AG20443 (cell line): ENCODE measurements at regions not wholly inside any gene's neighbourhood (a gene's known extent, or its start where the extent isn't known, plus 50 kb on each side); places are given as distances from the start of the nearest gene placed in this dataset.
"Not testable (repeated sequence)": the region's sequence is repeated elsewhere in the genome, so short reads cannot be mapped to it uniquely, and the experiment has no call there.

Experiments
- DNase-seq: peaks from one replicate; pipeline ENCODE4 v3.0.0; 2012; ENCODE audit warnings: low spot score, mixed read lengths

DNA sequence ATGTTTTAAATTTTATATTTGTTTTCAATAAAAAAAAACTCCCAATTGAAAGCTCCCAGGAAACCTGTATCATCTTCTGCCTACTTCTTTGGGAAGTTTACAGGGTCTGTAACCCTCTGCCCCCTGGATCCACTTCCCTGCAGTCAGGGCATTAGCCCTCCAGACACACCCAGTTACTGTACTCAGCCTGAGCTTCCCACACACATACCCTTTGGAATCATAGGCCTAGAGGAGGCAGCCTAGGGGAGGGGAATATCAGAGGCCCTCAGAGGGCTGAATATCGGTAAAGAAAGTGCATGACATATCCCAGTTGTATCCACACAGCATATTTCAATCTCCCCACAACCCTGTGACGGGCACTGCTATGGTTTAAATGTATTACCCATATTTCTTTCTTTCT, 56.2 kb upstream of the TFPI start:
- not testable (repeated sequence) for DNase-seq

DNA sequence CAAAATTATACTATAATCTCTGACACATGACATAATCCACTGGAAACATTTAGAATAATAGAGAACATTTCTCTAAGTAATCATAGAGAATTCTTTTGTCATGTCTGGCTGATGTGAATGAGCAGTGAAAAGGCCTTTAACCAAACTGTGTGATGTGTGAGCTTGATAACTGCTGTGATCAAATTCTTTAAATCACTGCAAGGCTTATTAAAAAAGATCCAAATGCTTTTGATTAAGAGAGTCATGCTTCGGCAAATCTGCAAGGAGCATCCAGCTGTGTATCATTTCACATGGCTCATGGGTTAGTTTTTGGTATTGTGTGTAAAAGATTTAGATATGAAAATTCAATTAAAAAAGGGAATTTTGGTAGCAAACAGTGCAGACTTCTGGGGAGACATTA, 58.6 kb upstream of the TFPI start:
- no peak for DNase-seq

DNA sequence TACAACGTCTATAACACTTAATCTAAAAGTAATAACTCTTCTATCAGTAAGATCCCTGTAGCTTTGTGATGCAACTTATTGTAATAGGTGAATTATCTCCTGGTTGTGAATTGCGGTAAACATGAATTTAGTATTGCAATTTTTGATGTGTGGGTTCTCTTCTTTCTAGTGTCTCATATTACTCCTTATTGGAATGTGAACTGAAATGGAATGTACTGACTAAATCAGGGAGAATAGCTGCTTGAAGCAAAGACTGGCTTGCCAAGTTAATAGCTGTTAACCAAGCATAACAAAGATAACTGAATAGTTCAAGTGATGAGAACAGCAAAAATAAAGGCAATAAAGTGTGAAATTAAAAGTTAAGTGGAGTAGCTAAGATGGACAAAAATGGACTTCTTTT, 60.5 kb upstream of the TFPI start:
- DNase-seq = peak; percentile 11

DNA sequence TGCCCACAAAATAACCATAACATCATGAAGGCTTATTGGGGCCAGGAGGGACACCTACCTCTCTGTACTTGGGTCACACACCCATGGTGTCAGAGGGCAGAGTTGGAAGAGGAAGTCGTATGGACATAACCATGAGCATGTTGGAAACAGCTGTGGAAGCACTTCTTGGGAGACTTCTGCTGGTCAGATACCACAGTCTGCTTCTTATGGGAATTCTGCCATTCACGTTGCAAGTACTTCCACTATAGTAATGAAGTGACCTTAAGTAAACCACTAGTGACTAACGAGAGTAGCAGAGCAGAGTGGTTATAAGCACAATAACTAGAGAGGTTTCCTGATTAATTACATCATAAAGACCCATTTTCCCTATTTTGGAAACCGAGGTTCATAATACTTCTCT, 61.1 kb upstream of the TFPI start:
- peak; percentile 8 for DNase-seq

DNA sequence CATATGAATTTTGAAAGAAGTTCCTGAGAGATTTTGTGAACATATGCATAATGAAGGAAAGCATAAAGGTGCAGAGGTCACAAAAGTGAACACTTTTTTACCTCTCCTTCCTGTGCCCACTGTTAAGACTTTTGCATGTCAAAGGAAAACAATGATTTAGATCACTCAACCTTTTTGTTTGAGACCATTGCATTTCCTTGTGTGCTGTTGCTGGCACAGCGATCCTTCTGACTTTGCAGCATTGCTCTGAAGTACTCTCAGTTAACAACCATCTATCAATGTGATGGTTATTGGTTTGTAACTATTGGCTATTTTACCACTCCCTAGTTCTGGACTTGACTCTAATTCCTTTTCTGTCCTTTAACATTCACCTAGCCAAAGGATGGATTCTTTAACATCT, 61.7 kb upstream of the TFPI start:
- no peak for DNase-seq

DNA sequence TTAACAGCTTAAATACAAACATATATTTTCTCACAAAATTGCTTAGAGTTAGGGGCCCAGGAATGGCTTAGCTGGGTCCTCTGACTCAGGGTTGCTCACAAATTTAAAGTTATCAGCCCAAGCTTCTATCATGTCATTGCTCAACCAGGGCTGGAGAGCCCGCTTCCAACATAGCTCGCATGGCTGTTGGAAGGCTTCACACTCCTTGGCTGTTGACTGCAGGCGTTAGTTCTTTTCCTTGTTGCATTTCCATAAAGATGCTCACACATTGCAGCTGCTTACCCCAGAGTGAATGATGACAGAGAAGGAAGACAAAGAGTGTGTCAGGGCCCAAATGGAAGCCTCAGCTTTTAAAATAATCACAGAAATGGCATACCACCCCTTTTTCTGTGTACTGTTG, 62.9 kb upstream of the TFPI start:
- no peak for DNase-seq

DNA sequence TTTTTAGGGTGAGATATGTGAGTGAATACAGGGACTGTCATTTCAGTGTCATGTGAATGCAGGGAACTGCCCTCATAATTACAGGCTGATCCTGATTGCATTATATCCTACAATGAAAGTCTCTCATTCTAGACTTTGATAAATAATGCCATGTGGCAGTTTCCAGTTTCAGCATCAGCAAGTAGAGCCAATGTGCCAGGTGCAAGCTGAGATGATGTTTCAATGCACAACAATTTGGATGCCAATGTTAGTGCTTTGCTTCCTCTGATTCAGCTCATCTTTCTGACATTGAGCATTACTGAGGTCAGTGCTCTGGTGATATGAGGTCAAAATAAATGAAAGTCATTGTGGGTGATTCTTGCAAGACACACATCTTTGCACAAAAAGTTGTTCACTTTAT, 63.7 kb upstream of the TFPI start:
- DNase-seq = no peak

DNA sequence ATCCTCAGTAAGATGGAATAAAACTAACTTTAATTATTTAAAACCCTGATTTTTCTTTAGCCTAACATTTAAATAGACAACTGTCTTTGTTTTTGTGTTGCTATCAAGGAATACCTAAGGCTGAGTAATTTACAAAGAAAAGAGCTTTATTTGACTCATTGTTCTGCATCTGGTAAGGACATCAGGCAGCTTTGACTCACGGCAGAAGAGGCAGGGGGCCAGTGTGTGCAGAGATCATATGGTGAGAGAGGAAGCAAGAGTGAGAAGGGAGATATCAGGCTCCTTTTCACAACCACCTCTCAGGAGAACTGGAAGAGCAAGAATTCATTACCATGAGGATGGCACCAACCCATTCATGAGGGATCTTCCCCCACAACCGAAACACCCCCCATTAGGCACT, 64.6 kb upstream of the TFPI start:
- DNase-seq = peak; percentile 9

DNA sequence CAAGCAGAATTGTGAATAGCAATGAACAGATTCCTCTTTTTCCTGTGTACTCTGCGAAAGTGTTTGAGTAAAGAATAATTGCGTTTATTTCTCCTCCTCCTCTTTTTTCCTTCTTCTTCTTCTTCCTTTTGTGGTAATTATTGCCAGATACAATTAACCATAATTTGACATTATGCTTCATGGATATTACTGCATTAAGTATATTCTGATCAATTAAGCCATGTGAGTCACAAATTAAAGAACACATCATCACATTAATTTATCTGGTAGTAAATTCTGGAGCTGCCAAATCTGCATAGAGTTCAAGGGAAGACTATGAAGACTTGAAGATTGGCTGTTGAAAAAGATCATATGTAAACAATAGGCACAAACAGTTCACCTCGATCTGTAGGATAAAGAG, 72.9 kb upstream of the TFPI start:
- DNase-seq = no peak

DNA sequence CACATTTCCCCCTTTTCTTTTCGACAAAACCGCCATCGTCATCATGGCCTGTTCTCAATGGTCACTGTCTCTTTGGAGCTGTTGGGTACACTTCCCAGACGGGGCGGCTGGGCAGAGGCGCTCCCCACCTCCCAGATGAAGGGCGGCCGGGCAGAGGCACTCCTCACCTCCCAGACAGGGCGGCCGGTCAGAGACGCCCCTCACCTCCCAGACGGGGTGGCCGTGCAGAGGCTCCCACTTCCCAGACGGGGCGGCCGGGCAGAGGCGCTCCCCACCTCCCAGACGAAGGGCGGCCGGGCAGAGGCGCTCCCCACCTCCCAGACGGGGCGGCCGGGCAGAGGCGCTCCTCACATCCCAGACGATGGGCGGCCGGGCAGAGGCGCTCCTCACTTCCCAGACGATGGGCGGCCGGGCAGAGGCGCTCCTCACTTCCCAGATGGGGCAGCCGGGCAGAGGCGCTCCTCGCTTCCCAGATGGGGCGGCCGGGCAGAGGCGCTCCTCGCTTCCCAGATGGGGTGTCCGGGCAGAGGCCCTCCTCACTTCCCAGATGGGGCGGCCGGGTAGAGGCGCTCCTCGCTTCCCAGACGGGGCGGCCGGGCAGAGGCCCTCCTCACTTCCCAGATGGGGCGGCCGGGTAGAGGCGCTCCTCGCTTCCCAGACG, 82.6 kb upstream of the TFPI start:
- not testable (repeated sequence) for DNase-seq

DNA sequence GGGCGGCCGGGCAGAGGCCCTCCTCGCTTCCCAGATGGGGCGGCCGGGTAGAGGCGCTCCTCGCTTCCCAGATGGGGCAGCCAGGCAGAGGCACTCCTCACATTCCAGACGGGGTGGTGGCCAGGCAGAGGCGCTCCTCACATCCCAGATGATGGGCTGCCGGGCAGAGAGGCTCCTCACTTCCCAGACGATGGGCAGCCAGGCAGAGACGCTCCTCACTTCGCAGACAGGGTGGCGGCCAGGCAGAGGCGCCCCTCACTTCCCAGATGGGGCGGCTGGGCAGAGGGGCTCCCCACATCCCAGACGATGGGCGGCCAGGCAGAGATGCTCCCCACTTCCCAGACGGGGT, 83.1 kb upstream of the TFPI start:
- not testable (repeated sequence) for DNase-seq

DNA sequence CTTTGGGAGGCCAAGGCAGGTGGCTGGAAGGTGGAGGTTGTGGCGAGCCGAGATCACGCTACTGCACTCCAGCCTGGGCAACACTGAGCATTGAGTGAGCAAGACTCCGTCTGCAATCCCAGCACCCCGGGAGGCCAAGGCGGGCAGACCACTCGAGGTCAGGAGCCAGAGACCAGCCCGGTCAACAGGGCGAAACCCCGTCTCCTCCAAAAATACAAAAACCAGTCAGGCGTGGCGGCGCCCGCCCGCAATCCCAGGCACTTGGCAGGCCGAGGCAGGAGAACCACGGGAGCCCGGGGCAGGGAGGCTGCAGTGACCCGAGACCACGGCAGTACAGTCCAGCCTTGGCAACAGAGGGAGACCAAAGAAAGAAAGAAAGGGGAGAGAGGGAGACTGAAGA, 83.5 kb upstream of the TFPI start:
- not testable (repeated sequence) for DNase-seq

DNA sequence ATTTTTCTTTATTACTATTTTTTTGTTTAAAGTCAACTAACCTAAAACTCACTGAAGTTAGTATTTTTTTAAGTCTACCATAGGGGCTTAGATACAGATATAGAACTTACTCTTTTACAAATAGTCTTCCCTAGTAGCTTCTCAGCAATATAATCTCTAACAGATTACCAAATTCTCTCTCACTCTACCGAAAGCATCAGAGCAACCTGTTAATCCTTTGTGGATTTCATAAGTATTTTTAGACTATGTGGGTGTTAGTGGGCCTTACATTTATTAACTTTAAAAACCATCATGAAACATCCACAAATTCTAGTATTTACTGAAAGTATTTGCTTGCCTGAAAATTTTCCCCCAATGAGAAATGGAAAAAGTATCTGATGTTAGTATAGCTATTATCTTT, 84.6 kb upstream of the TFPI start:
- DNase-seq = no peak

DNA sequence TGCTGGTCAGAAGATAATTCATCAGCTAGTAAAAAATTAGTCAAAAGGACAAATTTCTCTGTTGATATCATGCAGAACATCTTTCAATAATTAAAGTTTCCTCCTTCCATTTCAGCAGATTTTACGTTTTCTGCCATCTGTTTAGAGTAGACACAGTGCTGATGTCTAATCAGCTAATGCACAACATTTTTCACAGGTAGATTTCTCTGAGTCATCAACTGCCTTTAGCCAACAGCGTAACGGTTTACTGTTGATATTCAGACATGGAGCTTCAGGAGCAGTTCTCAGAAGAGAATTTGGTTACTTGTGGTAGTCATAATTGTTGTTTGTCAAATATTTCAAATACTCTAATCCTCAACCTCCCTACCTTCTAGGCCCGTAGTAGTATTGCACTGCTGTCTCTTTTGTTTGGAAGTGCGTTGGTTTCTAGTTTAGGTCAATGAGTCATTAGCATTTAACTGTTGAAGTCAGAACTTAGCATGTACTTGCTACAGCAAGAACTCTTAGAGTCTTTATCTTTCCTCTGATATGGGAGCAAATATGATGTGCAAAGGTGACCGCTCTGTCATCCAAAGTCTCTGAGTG, 86.8 kb upstream of the TFPI start:
- DNase-seq = no peak

DNA sequence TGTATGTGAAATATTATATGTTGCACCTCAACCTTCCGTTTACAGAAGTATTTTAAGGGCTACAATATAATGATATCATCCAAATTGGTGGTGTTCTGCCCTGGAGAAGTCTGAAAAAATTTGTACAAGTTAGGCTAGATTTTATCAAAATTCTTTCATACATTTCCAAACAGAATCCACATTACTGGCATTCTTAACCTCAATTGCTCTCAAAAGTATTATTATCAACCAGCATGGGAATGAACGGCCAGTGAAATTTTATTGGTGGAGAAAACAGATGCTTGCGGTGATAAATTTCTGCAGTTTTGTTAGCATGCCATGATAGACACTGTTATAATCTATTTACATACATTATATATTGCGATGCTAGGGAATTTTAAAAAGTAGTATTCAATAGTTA, 88.3 kb upstream of the TFPI start:
- DNase-seq = no peak

DNA sequence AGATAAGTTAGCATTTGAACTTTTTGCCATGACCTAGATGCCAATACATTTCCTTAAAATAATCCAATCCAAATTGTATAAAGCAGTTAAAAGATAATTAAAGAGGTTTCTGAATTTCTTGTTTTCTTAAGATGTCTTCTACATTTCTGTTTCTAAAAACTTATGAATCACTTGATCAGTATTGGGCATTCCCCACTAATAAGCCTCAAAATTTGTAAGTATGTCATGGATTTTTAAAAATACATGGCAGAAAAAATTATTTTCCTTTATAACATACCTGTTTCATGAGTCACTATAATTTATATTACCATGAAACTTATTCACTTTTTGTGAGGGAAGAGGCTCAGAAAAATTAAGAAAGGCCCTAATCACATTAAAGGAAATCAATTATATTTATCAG, 90.3 kb upstream of the TFPI start:
- no peak for DNase-seq

DNA sequence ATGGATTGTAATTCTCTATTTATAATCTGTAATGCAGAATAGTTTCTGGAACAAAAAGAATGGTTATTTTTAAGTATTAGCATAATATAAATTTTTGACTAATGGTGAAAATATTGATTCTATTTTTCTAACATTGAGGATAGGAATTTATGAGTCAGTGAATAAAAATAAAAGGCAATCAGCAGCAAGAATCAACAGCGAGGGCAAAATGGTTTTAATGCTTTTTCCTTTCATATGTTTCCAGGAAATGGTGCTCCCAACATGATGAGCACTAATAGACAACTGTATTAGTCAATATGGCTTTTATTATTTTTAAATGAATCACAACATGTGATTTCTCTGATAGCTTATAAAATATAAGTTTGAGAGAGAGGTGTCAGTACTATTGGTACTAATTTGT, 90.7 kb upstream of the TFPI start:
- DNase-seq = no peak

DNA sequence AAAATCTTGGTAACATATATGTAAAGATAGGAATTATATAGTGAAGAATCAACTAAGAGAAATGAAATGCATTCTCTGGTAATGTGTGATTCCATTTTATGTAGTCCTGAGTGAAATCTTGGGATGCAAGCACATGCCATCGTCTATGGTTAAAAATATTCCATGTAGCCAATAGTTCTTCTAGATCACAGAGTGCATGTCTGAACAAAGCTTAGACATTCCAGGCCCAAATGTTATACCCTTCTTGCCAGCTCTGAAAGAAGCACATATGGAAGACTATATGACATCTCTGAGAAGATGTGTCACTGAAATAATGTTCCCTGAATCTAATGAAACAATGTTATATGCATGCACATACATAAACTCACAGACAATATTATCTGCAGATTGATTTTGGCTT, 92.3 kb upstream of the TFPI start:
- no peak for DNase-seq

DNA sequence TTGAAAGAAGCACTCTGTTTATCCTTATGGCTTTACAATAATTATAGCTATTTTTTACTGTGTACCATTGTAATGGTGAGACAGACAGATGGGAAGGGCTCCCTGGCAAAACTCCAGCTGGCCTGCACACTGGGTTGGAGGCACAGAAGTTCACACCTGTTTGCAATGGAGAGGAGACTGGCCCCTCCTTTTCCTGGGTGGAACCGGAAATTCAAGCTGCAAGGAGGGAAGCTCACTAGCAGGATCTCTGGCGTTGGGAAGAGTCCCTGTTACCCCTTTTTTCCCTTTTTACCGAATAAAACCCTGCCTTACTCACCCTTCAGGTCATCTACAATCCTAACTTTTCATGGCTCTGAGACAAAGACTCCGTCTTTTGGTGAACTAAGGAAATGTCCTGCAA, 100.3 kb upstream of the TFPI start:
- no peak for DNase-seq

DNA sequence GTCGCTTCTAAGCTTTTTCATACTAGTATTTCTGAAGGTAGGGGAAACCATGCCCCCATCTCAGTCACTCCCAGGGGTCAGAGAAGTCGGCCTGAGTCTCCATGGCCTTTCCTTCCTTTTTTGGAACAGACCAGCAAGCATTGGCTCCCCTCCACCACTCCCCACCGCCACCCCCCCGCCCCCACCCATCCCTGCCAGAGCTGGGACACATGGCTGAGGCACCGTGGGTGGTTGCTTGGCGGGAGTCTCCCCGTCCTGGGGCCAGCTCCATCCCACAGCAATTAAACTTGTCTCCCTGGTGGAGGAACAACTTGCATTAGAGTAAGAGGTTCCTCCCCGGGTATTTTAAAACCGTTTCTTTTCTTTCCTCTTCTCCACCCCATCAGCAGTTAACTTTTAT, 100.8 kb upstream of the TFPI start:
- DNase-seq = no peak

DNA sequence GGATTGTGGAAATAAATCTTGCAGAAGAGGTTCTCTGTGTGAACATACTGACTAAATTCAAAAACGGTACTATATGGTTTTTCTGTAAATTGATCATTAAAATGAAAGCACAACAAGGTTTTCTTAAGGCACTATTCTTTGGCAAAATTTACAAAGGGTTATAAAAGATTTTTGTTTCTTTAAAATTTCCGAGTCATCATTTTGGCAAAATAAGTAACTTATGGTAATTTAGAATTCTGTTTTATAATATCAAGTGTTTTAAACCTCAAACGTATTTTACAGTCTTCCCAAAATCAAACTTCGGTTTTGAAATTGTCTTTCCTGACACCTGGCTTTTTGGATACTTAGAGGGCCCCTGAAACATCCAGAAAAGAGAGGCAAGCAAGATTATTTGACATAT, 101.9 kb upstream of the TFPI start:
- no peak for DNase-seq

DNA sequence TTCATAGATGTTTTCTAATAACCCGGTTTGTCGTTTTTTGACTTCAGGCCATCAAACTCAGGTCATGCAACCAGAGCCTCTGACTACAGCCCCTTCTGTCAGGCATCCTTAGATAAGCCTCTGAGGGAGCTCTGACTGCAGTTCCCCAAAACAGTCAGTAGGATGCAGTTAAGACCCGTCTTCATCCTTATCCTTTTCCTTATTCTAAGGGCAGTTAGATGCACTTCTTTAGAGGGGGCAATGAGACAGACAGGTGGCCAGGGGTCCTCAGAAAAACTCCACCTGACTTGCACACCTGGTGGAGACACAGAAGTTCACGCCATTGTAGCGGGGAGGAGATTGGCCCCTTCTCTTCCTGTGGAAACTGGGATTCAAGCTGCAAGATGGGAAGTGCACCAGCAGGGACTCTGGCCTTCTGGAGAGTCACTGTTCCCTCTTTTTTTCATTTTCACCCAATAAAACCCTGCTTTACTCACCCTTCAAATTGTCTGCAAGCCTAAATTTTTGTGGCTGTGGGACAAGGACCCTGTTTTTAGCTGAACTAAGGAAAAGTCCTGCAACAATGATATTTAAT, 104.8 kb upstream of the TFPI start:
- DNase-seq = peak; percentile 30

DNA sequence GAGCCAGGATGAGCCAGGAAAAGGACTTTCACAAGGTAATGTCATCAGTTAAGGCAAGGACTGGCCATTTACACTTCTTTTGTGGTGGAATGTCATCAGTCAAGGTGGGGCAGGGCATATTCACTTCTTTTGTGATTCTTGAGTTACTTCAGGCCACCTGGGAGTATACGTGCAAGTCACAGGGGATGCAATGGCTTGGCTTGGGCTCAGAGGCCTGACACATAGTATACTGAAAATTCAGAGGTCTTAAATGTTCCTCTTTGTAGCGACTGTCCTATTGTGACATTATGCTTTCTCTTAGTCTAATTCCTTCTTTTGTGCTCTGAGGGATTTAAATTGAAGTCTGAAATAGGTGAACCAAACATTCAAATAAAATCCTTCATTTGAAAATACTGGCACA, 121.8 kb upstream of the TFPI start:
- DNase-seq = not testable (repeated sequence)

DNA sequence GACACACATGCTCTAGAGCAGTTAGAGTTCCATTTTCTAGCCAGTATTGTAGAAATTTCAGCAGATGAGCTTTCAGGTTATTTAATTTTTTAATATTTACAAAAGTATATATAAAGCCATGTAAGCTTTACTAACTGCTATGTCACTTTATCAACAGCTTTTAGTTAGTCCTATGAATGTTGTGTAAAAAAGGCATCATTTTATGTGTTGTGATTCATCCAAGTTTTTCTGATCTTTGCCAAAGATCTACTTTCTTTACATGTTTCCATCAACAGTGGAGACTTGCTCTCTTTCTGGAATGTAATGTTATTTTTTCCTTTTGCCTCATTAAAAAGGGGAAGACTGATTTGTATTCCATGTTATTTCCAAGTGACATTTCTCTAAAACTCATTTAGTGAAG, 125.2 kb upstream of the TFPI start:
- DNase-seq = no peak
